ENCODE measurements at regions not wholly inside any gene's neighbourhood (a gene's known extent, or its start where the extent isn't known, plus 50 kb on each side); places are given as distances from the start of the nearest gene placed in this dataset.

- no peak overlapping the region for H3K4me3 Mint-ChIP-seq
- H3K27ac Mint-ChIP-seq, result no peak overlapping the region
- no peaks in the 10 kb centered on the region for H3F3A ChIP-seq (replicated peaks; ENCODE audit: low read depth)
- H3K4me2 ChIP-seq, result no peak overlapping the region
- H2AFZ ChIP-seq, result no peak overlapping the region
- DNase-seq (ENCODE audit: low spot score) (no peak), ATAC-seq (no peak)
- no peak for TF ChIP-seq ZNF331 (CRISPR knock-in tag; IDR thresholded peaks at IDR 0.05; ENCODE audit: low read depth)
- no peak for TF ChIP-seq ZNF462 (CRISPR knock-in tag; IDR thresholded peaks at IDR 0.05)
- H3K4me1 Mint-ChIP-seq, result no peaks in the 10 kb centered on the region
- H4K20me1 ChIP-seq (replicated peaks; ENCODE audit: insufficient read depth), result no peaks in the 10 kb centered on the region
- no peaks in the 10 kb centered on the region for H3K27me3 ChIP-seq (ENCODE audit: insufficient read depth)
- peaks cover 5% of the 10 kb centered on the region for H3K9me2 ChIP-seq (ENCODE audit: insufficient read depth)
- no peak overlapping the region for H3K4me3 ChIP-seq
- no peak overlapping the region for H3K27ac ChIP-seq (ENCODE audit: low read depth)
- no peaks in the 10 kb centered on the region for H3K36me3 ChIP-seq (ENCODE audit: insufficient read depth)
- H3K4me1 ChIP-seq (ENCODE audit: insufficient read depth), result no peaks in the 10 kb centered on the region
- no peaks in the 10 kb centered on the region for H3K79me2 ChIP-seq (replicated peaks; ENCODE audit: insufficient read depth)
- peaks cover 45% of the 10 kb centered on the region for H3K36me3 Mint-ChIP-seq (ENCODE audit: low read depth)
- H3K27me3 Mint-ChIP-seq (ENCODE audit: insufficient read depth, low read depth, poor library complexity), result peaks cover 2% of the 10 kb centered on the region
- H3K9me3 Mint-ChIP-seq, result peaks cover 44% of the 10 kb centered on the region
Measured at GRCh38 chr3:107034142-107034541, 343.1 kb upstream of the CCDC54 start.

GRCh38 chr3:107035176-107035575 lies 342.1 kb upstream of the CCDC54 start:
- H3K79me2 ChIP-seq (replicated peaks; ENCODE audit: insufficient read depth), result no peaks in the 10 kb centered on the region
- H3K27me3 ChIP-seq (ENCODE audit: insufficient read depth), result no peaks in the 10 kb centered on the region
- H3F3A ChIP-seq (replicated peaks; ENCODE audit: low read depth), result no peaks in the 10 kb centered on the region
- no peak overlapping the region for H3K4me2 ChIP-seq
- H3K4me3 ChIP-seq, result no peak overlapping the region
- H2AFZ ChIP-seq, result 0 out of 2 replicates have a peak overlapping the region, but pooled peaks have one; percentile 1
- no peaks in the 10 kb centered on the region for H3K4me1 ChIP-seq (ENCODE audit: insufficient read depth)
- H3K36me3 ChIP-seq (ENCODE audit: insufficient read depth), result no peaks in the 10 kb centered on the region
- no peaks in the 10 kb centered on the region for H4K20me1 ChIP-seq (replicated peaks; ENCODE audit: insufficient read depth)
- H3K4me3 Mint-ChIP-seq, result no peak overlapping the region
- H3K27ac Mint-ChIP-seq, result no peak overlapping the region
- no peaks in the 10 kb centered on the region for H3K4me1 Mint-ChIP-seq
- ATAC-seq (no peak), DNase-seq (ENCODE audit: low spot score) (no peak)
- H3K9me2 ChIP-seq (ENCODE audit: insufficient read depth), result peaks cover 5% of the 10 kb centered on the region
- H3K9me3 Mint-ChIP-seq, result peaks cover 49% of the 10 kb centered on the region
- peaks cover 50% of the 10 kb centered on the region for H3K36me3 Mint-ChIP-seq (ENCODE audit: low read depth)
- no peak overlapping the region for H3K27ac ChIP-seq (ENCODE audit: low read depth)
- peaks cover 5% of the 10 kb centered on the region for H3K27me3 Mint-ChIP-seq (ENCODE audit: insufficient read depth, low read depth, poor library complexity)
- TF ChIP-seq REST (IDR thresholded peaks at IDR 0.05; ENCODE audit: unreplicated experiment), result no peak
- no peak for TF ChIP-seq ZNF331 (CRISPR knock-in tag; IDR thresholded peaks at IDR 0.05; ENCODE audit: low read depth)
- no peak for TF ChIP-seq CREB1 (CRISPR knock-in tag; IDR thresholded peaks at IDR 0.05; ENCODE audit: low read depth)

All from GM23338 (cell line).